ENCODE measurements at regions not wholly inside any gene's neighbourhood (a gene's known extent, or its start where the extent isn't known, plus 50 kb on each side); places are given as distances from the start of the nearest gene placed in this dataset.
"Not testable (repeated sequence)": the region's sequence is repeated elsewhere in the genome, so short reads cannot be mapped to it uniquely, and the experiment has no call there.

DNA sequence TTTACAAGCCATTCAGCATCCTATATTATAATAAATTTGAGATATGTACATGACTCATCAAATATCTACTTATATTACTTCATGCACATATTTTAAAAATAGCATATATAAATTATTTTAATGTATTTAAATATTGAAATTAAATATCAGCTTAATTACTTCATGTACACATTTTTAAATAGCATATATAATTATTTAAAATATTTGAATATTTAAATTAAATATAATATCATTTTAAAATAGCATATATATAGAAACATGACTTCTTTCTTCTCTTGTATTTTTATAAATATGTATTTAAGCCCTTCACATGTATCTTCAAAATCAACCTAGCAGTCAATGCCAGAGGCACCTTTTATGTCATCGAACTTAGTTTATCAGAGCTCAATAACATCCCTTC, 298.8 kb upstream of the DSEL start:
- no peak for DNase-seq

DNA sequence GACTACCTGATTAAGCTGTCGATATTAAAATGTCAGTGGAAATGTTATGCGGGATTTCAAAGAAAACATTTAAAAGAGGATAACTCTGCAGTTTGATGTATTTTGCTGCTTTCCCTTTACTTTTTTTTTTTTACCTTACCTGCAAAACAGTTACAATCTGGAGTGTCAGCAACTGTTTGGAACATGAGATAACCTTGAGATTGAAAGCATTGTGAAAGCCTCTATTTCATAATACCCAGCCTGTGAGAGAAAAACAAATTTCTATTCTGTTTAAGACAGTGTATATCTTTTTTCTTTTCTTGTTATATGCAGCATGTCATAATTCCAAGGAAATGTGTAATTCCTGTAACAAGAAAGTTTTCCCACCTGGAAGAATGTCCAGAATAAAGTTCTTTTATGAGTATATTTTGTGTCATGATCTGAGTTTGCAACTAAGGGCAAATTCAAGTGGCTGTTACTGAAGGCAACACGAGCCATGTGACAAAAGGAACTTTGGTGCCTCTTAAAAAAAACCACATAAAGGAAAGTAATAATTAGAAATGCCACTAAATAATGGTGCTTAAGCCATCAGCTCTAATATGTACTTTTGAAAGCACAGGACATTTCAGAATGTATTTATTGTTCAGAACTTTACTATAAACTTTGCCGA, 297.0 kb upstream of the DSEL start:
- no peak for DNase-seq

DNA sequence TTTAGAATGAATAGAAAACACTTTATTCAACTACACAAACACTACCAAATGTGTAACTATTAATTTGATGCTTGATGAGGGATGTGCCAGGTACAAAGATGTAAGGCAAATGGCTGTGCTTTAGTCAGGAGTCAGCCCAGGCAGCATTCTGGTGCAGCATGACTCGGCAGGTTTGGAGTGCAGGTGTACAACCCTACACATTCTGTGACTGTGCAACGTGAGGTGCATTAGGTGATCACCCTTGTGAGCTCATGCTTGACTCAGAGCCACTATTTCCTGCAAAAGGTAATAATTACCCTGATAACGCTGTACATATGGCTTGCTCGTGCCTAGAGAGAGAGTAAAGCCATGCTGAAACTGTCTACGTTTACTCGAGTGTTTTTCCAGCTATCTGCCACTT, 288.7 kb upstream of the DSEL start:
- DNase-seq, result no peak

DNA sequence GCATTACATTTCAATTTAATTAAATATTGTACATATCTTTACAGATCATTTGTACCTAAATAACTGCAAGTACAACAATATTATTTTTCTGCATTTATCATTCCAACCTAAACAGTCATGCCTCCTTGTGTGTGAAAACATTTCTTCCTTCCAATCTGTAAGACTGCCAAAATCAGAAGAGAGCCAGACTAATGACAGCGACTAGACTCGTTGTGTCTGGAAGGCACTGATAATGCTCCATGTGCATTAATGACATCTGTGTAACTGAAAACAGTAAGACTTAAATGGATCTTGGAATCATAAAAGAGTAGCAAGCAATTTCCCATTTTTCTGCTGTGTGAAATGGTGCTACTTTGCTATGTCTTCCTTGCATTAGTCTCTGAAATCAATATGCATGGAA, 278.0 kb upstream of the DSEL start:
- DNase-seq, result no peak

DNA sequence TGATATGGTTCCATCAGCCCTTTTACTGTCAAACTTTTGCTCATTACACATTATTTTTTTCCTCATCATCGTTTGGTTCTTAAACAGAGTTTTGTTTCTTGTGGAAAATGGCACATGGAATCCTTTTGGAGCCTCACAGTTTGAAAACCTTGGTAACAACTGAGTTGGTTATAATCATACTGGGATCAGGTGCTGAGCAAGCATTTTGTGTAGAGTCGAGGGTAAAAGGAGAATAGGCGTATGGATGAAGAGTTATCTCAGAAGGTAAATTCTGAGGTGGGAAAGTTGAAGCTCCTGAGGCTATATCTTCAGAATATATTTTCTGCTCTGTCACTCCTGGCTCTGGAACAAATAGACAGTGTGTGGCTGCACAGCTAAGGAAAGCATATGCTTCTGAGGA, 274.0 kb upstream of the DSEL start:
- DNase-seq, result no peak

DNA sequence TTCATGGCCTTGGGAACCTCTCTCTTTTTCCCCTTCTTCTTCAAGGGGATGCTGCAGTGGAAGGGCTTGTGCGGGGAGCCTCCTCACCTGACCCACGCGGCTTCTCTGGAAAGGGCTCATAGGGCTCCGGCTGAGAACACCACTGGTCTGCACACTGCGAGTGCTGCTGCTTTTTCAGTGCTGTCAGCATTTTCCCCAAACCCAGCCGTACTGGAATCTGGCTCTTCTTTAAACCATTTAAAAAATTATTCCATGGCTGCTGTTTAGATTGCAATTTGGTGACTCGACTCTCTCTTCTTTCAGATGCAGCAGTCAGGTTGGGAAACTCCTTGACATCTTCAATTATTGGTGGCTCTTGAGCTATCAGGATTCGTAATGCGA, 272.6 kb upstream of the DSEL start:
- DNase-seq, result no peak

DNA sequence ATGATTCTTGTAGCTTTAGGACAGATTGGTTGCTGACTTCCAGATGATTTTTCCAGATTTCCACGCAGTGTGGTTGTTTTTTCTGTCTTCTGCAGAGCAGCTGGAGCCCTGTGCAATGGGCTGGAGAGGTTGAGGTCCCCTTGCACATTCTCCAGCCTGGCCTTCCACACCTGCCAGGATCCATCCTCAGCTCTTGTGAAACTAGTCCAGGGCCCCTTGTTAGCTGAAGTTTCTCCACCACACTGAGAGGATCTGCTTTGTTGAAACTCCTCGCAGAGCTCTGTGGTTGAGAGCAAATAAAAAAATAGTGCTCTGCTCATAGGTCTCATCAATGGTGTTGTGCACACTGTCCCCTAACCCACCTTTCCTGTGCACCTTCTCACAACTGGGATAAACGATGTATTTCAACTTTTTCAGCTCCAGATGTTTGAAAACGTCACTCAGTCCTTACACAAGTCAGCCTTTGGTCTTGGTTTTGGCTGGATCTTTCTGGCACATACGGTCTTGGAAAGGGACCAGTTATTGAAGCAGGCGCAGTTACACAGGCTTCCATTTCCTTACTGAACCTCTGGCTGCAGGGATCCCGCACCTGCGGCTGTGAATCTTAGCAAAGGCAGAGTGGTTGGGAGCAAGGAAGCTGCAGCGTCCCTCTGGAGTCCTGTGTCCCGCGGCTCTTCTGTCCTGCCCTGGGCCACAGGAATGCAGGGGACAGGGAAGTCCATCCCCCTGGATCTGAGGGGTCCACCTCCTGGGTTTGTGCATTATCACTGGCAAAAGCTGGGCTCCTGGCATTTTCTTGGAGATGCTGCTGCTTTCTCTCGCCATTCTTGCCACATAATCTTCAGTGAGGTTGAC, 272.0 kb upstream of the DSEL start:
- no peak for DNase-seq

DNA sequence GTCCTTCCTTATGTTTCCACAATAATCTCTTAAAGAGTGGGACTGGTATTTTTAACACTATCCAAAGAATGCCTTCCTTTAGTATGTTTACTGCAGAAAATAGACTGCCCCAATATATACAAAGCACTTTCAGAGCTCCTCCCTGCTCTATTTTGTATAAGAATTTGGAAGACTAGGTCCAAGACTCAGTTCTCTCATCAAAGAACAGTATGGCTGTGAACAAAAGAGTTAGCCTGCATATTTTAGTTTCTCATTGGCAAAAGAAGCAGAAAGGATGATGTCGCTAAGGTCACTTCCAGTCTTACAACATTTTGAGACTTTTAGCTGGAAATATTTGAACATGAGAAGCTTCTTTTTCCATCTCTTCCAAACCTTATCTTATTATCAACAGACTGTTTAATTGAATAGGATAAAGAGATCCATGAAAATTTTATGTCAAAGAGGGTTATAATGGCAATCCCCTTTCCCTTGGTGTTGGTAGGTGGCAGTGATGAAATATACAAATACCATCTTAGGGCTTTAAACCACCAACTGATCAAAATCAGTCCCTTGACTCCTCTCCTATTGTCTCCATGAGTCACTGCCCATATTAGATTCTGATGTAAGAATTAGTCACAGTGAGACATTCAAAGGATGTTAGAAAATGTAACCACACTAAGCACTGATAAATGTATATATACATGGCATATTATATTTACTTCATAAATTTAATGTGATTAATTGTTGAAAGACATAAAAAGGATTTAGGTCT, 266.9 kb upstream of the DSEL start:
- DNase-seq, result no peak

DNA sequence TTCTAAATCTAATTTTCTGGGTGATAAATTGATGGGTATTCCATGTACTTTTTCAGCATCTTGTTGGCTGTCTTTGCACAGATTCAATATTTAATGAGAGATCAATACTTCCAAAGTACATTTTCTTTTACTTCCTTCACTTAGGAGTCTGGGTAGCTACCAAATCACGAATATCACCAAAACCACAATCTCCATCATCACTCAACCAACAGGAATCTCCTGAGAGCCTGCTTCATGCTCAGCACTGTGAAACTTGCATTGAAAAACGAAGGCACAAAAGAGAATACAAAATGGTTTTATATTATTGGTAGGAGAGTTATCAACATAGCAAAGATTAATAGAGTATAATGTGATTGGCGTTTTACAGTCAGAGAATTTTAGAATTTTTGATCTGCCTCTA, 261.5 kb upstream of the DSEL start:
- DNase-seq, result no peak

DNA sequence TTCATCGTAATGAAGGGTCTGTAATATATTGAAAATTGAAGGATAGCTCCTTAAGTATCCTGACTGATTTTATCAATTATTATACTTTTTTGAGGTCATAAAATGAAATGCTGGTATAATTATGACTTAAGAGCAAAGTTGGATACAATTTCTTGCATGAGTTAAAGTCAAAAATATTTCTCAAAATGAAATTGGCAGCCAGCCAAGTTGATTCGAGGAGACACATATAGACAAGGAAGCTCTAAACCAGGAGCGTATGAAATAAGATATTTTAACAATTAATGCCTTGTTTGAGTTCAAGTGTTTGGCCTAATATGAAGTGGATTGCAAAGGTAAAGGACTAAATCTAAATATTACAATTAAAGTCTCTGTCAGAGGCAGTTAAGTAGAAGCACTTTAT, 260.4 kb upstream of the DSEL start:
- DNase-seq, result no peak

DNA sequence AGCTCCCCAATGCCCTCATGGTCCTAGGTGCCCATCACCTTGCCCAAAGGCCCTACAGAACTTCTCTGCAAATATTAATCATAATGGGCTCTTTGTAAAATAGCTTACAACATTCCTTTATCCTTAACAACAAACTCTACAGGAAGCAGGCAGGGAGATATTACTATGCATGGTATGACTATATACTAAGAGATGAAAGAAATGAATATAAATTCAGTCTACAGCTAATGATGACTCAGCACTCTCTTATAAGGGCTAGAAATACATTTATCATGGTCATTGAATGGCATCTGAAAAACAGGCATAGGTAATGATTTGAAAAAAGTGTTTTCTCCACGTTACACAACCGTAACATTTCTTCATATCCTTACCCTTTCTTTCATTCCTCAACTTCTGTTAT, 254.8 kb upstream of the DSEL start:
- no peak for DNase-seq

DNA sequence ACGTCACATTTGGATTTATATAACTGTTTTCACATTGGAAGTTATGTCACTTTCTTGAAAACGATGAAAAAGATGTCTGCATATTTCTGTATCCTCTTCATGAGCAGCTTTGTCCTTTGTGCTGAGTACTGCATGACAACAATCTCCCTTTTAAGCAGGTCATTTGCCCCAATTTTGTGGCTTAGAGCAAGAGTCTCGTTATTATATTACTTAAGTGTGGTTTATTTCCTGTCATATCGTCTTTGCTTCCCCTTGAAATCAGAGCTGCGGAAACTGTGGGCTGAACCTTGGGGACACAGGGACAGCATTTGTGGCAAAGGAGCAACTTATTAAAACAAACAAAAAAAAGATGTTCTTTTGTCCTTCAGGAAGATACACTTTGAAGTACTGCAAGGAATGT, 254.0 kb upstream of the DSEL start:
- DNase-seq, result no peak

DNA sequence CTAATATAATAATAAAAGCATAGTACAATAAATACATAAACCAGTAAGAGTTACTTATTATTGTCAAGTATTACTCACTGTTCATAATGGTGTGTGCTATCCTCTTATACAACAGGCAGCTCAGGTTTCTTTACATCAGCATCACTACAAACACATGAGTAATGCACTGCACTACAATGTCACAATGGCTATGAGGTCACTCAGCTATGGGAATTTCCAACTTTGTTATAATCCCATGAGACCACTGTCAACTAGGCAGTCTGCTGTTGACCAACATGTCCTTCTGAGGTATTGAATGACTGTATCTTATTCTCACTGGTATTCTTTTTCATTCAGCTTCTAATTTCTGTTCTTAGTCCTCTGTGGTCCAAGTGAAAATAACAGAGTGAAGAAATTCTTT, 250.4 kb upstream of the DSEL start:
- no peak for DNase-seq

DNA sequence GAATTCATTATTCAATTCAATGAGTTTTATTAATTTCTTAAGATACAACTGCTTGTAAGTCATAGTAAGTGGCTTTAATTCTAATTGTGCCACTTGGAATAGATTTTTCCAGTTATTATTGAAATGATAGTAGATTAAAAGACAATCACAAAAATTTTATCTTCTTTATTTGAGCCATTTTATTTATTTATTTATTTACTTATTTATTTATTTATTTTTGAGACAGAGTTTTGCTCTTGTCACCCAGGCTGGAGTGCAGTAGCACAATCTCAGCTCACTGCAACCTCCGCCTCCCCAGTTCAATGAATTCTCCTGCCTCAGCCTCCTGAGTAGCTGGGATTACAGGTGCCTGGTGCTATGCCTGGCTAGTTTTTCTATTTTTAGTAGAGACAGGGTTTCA, 235.7 kb upstream of the DSEL start:
- DNase-seq, result not testable (repeated sequence)

DNA sequence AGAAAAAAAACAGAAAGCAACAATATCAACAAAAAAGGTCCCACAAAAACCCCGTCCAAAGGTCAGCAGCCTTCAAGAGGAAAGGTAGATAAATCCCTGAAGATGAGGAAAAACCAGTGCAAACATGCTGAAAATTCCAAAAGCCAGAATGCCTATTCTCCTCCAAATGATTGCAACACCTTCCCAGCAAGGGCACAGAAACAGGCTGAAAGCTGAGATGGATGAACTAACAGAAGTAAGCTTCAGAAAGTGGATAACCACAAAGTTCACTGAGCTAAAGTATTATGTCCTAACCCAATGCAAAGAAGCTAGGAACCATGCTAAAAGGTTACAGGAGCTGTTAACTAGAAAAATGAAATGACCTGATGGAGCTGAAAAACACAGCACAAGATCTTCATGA, 226.4 kb upstream of the DSEL start:
- DNase-seq, result no peak

DNA sequence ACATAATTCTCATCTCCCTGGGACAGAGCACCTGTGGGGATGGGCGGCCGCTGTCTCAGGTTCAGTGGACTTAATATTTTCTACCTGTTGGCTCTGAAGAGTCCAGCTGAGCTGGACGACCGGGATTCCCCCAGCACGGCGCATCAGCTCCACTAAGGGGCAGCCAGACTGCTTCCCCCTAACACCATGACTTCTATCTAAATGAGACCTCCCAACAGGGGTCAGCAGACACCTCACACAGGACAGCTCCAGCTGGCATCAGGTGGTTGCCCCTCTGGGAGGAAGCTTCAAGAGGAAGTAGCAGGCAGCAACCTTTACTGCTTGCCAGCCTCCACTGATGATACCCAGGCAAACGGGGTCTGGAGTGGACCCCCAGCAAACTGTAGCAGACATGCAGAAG, 226.0 kb upstream of the DSEL start:
- DNase-seq, result no peak

DNA sequence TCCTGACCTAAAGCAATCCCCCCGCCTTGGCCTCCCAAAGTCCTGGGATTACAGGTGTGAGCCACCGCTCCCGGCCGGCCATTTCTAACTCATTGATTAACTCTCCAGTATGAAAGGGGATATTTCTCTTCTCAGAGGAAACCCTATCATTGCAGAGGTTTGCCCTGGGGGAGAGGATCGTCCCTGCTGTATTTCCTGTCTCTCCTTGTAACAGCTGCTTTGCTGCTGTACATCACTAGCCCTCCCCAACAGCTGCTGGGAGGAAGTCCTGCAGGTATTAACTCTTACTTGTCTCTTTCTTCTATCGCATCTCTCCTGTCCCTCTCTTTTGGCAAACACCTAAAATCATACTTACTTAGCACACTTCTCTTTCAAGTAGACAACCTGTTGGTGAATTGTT, 219.0 kb upstream of the DSEL start:
- no peak for DNase-seq

DNA sequence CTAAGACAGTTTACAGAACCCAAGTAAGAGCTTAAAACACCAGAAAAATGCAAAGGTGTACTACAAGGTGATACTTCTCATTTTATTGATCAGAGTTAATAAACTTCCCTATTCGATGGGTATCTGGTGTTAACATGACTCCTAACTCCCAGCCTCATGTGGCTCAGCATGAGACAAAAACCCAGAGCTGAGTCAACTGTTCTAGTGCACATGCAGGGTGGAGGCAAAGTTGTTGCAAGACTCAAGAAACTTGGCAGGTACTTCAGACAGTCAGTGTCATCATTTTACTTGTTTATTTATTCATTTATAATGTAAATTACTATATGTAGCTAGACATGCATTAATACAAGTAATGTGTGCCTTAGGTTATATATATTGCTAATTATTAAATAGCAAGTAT, 216.6 kb upstream of the DSEL start:
- DNase-seq, result no peak

DNA sequence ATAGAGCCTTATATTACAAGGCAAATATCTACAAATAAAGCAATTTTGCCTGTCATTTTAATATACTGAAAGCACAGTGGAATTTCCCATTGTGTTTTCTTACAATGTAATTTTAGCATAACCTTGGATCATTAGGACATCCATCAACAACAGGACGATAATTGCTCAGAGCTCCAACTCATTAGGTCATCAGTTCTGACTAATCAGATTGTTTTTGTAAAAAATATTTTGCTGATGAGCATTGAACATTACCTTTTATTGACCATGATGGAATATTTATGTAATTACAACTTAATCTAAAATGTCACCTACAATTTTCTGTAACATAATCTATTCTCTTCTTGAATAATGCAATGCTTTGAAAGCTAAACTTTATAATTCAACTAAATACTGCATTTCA, 215.3 kb upstream of the DSEL start:
- DNase-seq, result no peak

DNA sequence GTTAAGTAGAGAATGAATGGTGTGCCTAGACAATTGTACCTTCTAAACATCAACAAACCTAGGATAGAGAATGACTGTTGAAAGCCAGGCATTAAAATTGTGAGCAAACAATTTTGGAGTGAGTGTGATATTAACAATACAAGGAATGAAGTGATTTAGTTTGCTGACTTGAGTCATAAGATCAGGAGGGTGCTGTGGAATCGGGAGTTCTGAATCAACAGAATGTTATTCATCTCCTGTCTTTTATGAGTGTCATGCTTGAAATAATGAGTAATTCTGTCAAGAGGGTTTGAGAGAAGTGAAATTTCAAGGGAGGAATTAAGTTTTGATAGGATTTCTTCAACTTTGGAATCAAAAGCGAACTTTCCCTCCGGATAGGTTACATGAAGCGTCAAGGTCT, 214.4 kb upstream of the DSEL start:
- DNase-seq, result no peak

DNA sequence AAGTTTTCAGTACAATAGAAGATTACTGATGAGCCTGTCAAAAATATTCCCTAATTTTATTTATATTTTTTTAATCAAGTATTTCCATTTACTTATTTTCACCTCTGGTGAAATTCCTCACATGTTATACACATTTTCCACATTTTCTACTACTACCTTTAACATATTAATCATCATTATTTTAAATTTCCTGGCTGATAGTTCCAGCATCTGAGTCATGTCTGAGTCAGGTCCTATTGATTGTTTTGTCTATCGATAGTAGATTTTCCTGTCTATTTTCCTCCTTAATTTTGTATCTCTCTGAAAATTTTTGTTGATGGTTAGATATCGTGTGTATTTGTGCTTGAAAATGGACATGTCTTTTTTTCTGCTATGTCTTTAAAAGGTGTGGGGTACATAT, 211.8 kb upstream of the DSEL start:
- DNase-seq, result no peak

DNA sequence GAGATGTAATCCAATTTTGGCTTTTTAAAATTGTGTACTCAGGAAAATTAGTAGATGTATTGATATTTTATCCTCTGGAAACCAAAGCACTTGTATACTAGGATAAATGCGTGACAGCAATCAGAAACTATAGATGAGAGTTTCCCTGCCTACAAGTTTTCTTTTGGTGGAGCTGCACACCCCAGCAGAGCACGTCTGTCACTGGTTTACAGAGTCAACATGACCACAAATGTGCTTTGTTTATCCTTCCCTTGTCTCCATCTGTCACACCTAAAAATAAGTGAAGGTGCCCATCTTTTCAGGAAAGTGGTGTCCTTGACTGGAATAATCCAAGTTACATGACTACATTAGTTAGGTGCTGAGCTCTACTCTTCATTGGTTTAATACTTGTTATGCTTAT, 210.4 kb upstream of the DSEL start:
- DNase-seq, result no peak

DNA sequence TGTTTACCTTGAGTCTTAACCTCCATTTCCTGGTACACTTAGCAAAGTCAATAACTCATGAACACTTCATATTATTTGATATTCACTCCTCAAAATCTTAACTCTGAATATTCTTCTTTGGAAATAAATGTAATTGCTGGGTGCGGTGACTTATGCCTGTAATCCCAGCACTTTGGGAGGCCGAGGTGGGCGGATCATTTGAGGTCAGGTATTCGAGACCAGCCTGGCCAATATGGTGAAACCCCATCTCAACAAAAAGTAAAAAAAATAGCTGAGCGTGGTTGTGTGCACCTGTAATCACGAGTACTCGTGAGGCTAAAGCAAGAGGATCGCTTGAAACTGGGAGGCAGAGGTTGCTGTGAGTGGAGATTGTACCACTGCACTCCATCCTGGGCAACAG, 201.3 kb upstream of the DSEL start:
- no peak for DNase-seq

DNA sequence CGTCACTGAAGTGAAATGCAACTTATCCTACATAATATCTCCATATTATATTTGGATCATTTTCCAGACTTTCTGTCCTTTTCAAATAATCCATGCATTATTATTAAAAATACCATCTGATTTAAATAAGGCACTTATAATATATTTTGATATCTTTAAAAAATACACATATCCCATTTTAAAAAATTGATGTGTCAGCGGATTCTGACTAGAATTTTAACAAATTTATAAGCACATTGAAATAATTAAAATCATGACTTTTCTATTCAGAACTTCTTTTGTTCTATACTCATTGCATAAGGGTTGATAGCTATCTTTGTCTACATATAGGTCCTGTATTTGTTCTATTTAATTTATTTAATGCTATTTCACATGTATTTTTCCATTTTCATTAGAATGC, 199.0 kb upstream of the DSEL start:
- no peak for DNase-seq
